Lung microvascular endothelial cell (primary cell): ENCODE measurements at regions not wholly inside any gene's neighbourhood (a gene's known extent, or its start where the extent isn't known, plus 50 kb on each side); places are given as distances from the start of the nearest gene placed in this dataset.
"Not testable (repeated sequence)": the region's sequence is repeated elsewhere in the genome, so short reads cannot be mapped to it uniquely, and the experiment has no call there.

Source experiments
- DNase-seq, 2 donors: peaks; one replicate each; pipeline versions ENCODE4 v3.0.0 to v3.0.0-alpha.2; 2010; ENCODE audit warnings: low read depth in 2 of 2

GRCh38 chr16:73131156-73131862 lies 83.4 kb upstream of the ZFHX3 start:
- DNase-seq = no peak

DNA sequence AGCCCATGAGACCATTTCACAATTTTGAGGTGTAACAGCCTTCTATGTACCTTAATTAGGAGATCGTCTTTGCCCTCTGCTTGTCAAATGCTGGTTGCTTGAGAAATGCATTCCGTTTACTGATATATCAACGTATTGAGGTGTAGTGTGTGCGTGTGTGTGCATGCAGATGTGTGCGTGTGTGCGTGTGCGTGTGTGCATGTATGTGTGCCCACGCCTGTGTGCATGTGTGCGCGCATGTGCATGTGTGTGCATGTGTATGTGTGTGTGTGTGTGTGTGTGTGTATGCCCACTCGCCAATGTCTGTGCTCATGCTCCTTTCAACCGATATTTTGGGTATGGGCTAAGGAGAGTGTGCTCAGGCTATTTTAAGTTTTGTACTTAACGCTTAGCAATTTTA lies 81.5 kb upstream of the ZFHX3 start:
- no peak for DNase-seq

- no peak for DNase-seq
These were observed 78.6 kb upstream of the ZFHX3 start for GRCh38 chr16:73126525-73126853.

- peak; percentile 34 to 66 for DNase-seq
These were observed 78.1 kb upstream of the ZFHX3 start for GRCh38 chr16:73125850-73126524.

DNA sequence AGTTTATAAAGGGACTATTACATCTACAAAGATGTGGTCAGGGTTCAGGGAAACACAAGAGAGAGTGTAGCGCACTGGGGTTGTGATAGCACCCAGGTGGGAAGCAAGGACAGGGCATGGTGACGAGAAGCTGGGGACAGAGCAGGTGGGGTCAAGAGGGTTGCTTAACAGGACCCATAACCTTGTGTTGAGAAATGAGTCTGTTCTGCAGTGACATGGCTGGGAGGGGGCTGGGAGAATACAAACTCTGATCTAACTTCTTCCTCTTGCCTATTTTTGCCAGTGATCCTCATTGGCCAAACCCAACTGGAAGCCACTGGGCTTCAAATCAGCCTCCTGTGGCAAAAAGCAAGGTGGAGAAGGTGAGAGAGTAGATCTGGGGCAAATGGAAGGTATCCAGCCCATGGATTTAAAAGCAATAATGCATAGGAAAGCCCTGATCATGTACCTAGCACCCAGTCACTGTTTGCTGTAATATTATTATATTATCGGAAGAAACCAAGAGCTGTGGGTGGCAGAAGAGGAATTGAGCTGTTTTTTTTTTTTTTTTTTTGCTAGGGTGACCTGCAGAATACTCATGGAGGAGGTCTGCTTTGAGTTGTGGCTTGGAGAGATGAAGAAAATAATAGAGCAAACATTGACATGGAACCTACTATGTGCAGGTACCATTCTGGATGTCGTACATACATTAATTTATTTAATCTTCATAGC lies 76.9 kb upstream of the ZFHX3 start:
- no peak for DNase-seq

GRCh38 chr16:73124097-73124652 lies 76.2 kb upstream of the ZFHX3 start:
- no peak for DNase-seq

- peak; percentile 22 to 42 for DNase-seq
These were observed 74.9 kb upstream of the ZFHX3 start for GRCh38 chr16:73122604-73123391.

DNA sequence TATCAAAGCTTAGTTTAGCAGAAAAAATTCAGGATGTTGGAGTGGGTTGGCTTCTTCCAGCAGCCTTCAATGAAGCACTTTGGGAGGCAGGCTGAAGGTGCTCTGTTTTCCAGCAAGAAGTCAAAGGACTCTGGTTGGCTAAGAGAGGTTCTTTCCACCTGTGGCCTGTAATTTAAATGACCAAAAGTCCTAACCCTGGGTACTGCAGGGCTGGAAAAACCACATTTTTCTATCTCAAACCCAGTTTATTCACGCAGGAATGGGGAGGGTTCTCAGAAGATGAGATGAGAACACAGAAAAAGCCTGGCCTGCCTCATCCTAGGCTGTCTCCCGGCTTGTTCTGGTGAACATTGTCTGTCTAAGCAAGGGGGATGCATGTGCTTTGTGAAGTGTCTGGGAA lies 68.6 kb upstream of the ZFHX3 start:
- no peak for DNase-seq

- DNase-seq = no peak
These were observed 65.4 kb upstream of the ZFHX3 start for GRCh38 chr16:73113336-73113735.

- DNase-seq = no peak
These were observed 60.5 kb upstream of the ZFHX3 start for GRCh38 chr16:73108195-73108963.

DNA sequence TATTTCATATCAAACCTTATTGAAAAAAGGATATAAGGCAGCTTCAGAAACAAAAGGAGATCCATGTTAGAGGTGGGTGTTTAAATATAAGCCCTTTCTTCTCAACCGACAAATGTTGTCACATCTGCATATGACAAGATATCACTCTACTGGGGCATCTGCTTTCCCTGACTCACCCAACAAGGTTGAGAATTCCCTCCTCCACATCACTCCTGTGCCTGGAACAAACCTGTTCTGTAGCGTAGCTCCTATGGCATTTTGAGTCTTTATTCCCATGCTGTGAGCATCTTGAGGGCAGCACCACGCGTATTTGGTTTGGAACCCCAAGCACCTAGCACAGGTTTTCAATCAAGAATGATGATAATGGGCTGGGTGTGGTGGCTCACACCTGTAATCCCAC lies 59.4 kb upstream of the ZFHX3 start:
- no peak for DNase-seq

DNA sequence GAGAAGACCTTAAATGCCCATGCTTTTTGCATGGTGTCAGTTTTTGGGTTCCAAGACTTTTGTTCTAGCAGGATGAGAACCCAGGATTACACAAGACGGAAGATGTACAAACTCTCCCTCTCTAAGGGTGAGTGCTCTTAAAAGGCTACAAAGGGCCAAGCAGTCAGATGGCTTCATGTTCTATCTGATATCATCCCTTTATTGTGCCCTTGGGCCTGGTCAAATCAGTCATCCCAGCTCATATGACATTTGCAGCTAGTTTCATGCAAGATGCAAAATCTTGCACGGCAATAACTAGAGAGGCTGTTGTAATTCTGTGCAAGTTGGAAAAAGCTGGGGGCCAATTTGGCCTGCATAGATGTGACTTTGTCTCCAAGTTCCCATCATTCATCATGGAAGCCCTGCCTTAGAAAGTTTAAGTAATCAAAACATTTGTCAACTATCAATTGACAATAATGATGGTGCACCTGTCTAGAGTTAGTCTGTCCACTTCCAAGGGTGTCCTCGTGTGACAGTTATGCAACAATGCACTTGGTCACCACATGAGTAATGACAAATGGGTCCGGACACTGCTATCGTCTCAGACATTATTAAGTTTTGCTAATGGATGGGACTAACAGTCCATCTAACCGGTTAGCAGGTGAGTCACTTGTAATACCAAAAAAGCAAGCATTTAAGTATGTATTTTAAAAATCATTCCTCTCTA lies 58.6 kb upstream of the ZFHX3 start:
- no peak for DNase-seq

- DNase-seq = no peak
These were observed 53.6 kb upstream of the ZFHX3 start for GRCh38 chr16:73101568-73101967.

DNA sequence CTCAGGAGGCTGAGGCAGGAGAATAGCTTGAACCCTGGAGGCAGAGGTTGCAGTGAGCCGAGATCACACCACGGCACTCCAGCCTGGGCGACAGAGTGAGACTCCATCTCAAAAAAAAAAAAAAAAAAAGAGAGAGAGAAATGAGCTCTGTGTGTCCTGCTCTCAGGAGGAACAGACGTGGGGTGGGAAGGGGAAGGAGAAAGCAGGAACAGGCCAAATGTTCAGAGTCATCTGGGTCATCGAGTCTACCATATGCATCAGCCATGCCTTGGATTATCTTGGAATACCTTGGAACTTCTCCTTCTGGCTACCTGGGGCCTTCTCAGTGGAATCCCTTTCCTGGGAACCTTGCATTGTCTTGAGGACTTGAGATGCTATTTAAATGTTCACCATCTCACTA lies 51.7 kb upstream of the ZFHX3 start:
- not testable (repeated sequence) for DNase-seq
